NCI-H524 treated with DMSO at 0.1 percent for 48 hours (cell line): ENCODE measurements at regions not wholly inside any gene's neighbourhood (a gene's known extent, or its start where the extent isn't known, plus 50 kb on each side); places are given as distances from the start of the nearest gene placed in this dataset.

Source experiments
- DNase-seq: peaks from one replicate; lab custom pipeline; 2025; lab: John Stamatoyannopoulos, UW

DNA sequence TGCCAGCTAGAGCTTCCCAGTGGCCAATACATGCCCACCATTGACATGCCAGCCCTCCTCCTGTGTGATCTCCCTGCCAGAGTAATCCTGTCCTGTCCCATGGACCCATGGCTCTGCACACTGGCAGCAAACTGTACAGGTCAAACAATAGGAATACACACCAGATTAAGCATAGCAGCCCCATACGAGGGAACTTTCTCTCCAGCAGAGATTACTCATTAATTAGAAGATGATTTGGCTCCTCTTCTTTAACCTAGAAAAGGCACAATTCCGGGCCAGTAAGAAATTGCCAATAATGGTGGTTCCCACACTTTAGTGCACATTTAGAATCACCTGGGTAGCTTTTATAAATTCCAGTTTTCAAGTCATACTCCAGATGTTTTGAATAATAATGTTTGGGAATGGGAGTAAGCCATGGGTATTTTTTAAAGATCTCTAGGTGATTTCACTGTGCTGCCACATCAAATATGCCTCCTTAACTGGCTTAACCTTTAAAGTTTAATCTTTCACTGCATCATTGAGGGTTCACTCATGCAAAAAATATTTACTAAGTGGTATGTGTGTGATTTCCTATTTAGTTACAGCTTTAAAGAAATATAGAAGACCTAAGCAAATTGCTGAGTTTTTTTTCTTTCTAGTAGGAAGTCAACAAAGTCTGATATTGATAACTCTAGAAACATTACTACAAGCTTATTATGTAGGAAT is 277.6 kb upstream of the NWD2 start:
- DNase-seq, result no peak

DNA sequence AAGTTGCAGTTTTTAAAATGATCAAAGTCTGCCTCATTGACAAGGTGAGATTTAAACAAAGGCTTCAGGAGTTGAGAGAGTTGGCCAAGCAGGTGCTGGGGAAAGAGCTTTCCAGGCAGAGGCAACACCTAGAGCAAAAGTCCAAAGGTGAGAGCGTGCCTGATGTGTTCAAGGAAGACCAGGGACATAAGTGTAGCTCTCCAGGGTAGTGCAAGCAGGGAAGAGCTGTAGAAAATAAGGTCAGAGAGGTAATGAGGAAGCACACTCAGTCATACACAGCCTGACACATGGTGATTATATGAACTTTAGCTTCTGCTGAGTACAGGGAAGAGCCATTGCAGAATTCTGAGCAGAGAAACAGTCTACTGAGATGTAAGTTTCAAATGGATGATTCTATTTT is 265.0 kb upstream of the NWD2 start:
- DNase-seq, result no peak

DNA sequence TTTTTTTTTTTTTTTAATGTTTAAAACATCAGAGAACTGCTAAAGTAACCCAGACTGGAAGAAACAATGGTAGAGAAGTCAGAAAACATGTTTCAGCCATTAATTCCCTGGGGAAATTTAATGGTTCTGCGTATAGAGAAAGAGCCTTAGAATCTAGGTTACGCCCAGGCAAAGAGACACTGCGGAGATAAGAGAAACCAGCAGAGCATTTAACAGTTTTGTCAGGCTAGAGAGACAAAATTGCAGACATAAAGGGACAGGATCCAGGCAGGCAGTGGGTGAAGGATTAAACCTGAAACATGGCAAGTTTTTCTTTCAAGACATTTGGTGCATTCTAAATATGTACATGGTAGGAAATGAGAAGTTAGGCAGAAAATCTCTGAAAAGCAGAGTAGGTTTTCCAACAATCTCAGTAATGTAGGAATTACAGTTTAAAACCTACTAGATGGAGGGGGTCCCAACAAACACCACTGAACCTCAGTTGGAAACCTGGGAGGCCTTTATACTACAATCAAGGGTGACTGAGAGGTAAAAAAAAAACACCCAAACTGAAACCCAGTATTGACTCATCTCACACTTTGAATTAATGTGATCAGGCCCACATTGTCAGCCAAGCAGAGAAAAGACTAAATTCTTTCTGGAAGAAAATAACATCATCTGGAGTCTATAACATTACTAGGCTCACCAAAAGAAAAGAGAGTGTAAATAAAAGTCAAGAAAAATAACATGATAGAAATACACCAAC is 254.2 kb upstream of the NWD2 start:
- DNase-seq, result no peak

DNA sequence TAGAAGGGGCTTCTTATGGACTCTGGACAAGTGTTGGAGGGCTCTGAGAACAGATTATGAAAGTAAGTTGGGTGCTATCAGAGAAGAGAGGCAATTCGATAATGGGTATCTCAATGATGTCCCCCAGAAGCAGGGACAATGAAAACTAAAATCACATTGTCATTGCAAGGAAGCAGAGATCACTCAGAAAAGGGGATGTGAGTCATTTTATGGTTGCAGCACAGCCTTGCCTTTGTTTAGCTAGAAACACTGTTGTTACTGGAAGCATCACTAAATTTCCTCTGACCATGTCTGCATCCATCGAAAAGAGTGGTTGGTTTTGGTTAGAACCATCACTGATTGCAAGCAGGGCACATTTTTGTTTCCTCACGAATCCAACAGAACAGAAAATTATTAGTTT is 246.8 kb upstream of the NWD2 start:
- DNase-seq, result no peak

- DNase-seq, result no peak
Observed at GRCh38 chr4:37000281-37000680, 244.3 kb upstream of the NWD2 start.

- no peak for DNase-seq
Observed at GRCh38 chr4:37001688-37002436, 242.7 kb upstream of the NWD2 start.

- DNase-seq, result no peak
Observed at GRCh38 chr4:37002625-37003024, 241.9 kb upstream of the NWD2 start.

GRCh38 chr4:37008199-37008598 is 236.3 kb upstream of the NWD2 start:
- DNase-seq, result no peak

- DNase-seq, result no peak
Observed at GRCh38 chr4:37014584-37014983, 230.0 kb upstream of the NWD2 start.

DNA sequence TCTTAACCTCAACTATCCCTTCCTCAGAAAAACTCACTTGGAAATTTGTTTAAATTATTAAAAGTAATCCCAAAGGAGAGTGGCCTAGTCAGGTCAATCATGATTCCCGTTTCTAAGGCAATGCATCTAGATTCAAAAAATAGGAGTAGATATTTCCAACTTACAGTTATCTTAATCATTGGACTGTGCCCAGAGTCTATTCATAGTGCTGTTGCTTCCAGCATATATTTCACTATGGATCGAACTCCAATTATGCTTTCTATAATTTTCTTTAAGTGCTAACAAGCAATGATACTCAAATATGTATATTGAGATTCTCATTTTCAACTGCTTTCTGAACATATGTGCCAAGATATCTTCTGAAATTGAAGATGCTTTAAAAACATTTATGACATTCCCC is 229.2 kb upstream of the NWD2 start:
- DNase-seq, result no peak

GRCh38 chr4:37023504-37023903 is 221.0 kb upstream of the NWD2 start:
- DNase-seq, result peak; percentile 16

DNA sequence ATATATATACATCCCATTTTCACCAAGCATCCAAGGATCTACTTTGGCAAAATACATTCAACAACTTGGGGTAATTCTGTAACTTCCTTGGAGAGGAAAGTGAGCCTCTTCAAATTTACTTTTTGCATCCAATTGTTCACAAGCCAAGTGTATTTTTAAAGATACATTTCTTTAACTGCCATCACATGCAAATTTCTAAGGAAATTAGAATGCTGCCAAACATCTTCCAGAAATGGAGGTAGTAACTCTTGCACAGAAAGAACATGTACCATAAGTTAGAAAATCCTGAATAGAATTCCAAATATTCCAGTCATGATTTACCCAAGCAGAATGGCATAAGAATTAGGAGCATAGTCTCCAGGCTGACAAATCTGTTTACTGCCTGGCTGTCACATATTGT is 220.5 kb upstream of the NWD2 start:
- no peak for DNase-seq

- DNase-seq, result no peak
Observed at GRCh38 chr4:37040816-37041215, 203.7 kb upstream of the NWD2 start.

- DNase-seq, result no peak
Observed at GRCh38 chr4:37043342-37043741, 201.2 kb upstream of the NWD2 start.

- DNase-seq, result no peak
Observed at GRCh38 chr4:37051111-37051510, 193.4 kb upstream of the NWD2 start.

GRCh38 chr4:37051866-37052265 is 192.7 kb upstream of the NWD2 start:
- DNase-seq, result no peak

DNA sequence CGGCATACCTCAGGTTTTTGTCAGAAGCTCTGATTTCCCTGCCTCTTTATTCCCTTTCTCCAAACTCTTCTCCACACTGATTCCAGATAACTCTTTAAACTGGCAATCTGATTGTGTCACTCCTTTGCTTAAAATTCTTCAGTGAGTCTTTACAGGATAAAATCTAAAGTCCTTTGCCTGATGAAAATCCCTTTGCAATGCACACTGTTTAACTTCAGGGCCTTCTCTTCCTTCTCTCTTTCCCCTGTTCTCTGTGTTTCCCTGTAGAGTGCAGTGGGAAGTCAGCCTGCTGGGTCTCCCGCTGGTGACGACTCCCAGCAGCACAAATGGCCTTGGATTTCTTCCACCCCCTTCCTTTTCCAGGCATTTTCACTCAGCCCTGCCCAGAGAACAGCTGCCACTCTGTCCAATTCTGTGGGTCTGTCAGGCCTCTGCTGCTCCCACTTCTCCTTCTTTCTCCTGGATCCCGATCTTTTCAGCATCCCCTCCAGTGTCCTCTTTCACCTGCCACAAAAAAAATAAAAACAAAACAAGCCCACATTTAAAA is 189.9 kb upstream of the NWD2 start:
- DNase-seq, result no peak

GRCh38 chr4:37058826-37059225 is 185.7 kb upstream of the NWD2 start:
- DNase-seq, result no peak

GRCh38 chr4:37066159-37066558 is 178.4 kb upstream of the NWD2 start:
- DNase-seq, result no peak

DNA sequence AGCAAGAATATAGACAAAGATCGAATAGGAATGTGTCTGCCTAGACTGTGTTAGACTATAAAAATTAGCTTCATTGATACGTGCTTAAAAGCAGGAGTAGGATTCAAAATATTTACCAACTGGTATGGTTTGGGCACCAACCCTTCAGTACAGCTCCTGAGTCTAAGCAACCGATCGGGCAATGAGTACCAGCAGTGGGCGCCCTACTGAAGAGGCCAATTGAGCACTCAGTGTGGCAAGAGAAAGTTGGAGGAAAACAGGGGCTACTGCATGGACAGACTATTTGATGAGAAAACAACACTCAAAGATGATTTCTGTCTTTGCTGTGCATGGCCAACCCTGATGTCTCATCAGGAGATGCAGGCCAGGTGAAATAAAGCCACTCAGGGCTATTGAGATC is 176.0 kb upstream of the NWD2 start:
- DNase-seq, result no peak

- DNase-seq, result no peak
Observed at GRCh38 chr4:37070041-37070440, 174.5 kb upstream of the NWD2 start.

- DNase-seq, result no peak
Observed at GRCh38 chr4:37071576-37071975, 173.0 kb upstream of the NWD2 start.
